HG02642 (cell line): ENCODE measurements at regions not wholly inside any gene's neighbourhood (a gene's known extent, or its start where the extent isn't known, plus 50 kb on each side); places are given as distances from the start of the nearest gene placed in this dataset.
A peak's percentile ranks its signal among the peaks of the same experiment; 100 is the strongest.

Source experiments
- ATAC-seq: cut with Tn5 transposase; IDR thresholded peaks from one replicate; pipeline ENCODE4 v1.9.1; 2021; ENCODE audit warnings: mild to moderate bottlenecking; ENCODE audit not compliant: unreplicated experiment, poor library complexity

DNA sequence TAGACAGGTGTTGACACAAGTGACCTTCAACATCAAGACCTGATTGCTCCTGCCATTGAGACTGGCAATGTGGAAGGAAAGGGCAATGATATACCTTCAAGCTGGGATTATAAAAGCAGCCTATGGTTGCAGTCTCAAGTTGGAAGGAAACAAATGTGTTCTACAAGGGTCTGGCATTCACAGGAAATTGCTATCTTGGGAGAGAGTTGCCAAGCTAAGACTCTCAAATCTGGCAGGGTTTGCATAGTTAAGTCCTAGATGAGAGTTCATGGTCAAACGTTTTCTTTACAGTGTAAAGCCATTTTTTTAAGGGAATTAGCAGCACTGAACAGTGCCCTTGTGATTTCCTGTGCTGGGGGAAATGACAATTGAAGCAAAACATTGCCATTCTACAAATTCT lies 546.9 kb upstream of the CFAP20DC start:
- ATAC-seq, result no peak

DNA sequence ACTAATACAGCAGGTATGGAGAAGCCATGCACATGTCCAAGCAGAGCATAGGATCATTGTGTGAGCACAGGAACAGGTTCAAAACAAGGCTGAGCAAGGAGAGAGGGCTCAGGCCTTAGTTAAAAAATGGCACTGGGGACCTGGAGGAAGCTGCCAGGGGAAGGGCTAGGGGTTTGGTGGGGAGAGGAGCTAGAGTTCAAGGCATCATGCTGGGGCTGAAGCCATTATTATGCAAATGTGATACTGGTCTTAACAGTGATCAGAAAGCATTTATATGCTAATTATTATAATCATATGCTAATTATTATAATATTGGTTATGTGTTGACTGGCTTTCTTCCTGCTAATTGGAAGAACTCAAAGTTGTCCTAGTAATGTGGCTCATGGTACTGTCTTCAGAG lies 546.0 kb upstream of the CFAP20DC start:
- ATAC-seq, result no peak

DNA sequence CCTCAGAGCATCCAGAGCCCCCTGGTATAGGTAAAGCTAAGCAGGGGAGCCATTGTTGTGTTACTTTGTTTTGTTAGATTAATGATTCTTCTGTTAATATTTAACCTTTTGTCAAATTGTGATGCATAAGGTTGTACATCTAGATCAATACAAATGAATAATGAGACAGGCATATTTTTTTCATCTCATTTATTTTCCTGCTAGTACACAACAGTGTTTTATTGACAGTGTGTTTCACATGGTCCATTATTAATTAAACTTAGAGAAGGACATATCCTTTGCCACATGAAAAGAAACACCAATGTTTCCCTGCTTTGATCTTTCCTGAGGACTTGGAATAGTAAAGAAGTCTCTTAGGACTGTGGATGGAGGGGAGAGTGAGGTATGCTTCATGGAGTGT lies 543.6 kb upstream of the CFAP20DC start:
- no peak for ATAC-seq

DNA sequence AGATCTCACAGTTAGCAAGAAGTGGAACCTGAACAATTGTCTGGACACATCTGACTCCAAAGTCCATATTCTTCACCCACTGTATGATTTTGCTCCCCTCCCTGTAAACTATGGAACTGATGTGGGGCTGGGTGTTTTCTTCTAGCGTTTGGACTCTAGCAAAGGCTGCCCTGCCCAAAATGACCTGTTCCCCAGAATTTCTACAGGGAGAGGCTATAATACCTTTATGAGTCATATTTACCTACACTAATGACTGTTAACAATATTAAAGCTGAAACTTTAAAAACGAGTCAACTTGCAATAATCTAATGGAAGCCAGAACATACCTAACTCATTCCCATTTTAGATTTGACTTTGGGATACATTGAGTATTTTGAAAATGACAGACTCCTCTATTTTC lies 531.2 kb upstream of the CFAP20DC start:
- ATAC-seq, result no peak

DNA sequence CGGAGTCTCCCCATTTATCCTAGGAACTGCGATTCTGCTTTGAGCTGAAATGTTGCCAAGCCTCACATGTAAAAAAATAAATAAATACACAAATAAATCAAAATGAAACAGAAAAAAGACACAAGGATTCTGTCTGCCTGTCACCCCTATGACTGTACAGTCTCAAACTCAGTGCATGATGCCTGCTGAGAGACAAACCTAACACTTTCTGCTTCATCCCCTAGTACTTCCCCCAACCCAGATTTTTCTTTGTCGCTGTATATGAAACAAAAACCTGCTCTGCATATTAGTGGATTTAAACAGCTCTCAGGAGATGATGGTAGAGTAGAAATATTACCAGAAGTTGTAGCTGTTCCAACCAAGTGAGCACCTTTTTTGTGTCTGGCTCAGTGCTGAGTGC lies 530.7 kb upstream of the CFAP20DC start:
- no peak for ATAC-seq

DNA sequence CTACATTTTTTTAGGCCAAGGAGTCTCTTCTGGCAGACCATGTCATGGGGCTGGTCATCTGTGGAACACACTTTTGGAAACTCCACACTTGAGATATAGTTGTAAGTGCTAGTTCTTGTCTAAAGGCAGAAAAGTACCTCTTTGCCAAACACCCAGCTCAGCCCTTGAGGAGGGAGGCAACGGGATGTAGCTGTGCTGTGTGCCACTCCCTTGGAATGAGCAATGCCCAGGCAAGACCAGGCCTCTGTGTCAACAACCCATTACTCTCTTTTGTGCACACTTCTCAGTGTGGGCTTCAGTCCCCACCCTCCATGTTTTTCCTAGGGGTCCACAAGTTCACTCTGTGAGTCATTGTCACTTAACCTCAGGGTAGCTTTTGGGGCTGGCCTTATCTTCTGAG lies 528.3 kb upstream of the CFAP20DC start:
- no peak for ATAC-seq

DNA sequence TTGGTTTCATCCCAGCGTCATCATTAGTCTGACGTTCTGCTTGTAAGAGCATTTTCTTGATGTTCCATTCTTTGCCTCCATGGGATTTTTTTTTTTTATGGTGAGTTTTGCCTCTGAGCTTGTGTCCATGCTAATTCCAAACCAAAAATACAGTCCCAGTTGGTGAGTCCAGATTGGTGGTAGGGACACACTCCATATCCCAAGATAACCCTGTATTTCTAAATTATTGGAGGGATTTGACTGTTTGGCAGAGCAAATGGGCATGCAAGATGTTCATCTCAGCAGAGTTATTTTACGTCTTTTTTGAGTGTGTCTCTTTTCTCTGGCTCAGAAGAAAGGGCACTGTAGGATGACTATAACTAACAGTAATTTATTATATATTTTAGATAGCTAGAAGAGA lies 526.8 kb upstream of the CFAP20DC start:
- ATAC-seq, result no peak

DNA sequence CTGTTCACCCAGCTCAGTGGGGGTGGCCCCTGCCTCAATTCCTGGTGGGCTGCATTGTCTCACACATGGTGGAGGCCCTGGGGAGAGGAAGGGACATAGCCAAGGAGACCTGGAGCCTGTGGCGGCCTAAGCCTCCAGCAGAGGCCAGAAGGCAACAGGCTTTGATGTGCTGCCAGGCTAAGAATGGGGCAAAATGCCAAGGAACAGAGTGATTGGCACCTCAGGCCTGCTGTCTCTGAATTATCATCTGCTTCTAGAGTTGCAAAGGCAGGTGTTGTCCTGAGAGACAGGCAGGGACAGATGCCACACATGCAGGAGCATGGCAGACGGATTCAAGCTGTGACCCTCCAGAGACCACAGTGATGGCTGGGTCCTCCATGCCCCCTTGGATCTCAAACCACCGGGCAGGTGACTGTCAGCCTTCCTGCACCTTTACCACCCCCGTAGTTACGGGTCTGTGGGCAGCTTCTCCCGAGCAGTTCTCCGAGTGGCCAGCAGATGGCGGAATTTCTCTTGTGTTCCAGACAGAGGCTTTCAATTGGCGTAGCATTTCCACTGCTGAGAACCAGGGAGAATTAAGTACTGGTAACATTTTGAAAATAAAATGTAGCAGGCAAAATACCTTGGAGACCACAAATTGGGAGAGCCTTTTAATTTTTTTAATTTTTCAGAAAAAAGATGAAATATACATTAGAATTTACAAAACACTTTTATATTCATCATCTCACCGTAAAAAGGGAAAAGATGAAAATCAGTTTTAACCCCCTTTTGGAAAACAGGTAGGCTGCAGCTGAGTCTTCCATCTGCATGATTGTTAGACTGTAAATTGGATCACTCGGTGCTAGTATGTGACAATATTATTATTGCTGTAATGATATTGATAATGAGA lies 525.5 kb upstream of the CFAP20DC start:
- peak; percentile 89 for ATAC-seq

DNA sequence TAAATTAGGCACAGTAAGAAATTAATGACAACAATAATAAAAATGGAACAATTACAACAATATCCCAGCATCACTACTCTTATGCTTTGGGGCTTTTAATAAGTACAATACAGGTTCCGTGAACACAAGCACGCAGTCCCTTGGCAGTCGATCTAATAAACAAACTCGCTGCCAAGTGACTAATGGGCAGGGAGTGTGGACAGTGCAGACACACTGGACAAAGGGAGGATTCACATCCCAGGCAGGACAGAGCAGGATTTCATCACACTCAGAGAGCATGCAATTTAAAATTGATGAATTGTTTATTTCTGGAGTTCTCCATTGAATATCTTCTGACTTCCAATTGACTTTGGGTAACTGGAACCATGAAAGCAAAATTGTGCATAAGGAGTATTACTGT lies 524.1 kb upstream of the CFAP20DC start:
- no peak for ATAC-seq

DNA sequence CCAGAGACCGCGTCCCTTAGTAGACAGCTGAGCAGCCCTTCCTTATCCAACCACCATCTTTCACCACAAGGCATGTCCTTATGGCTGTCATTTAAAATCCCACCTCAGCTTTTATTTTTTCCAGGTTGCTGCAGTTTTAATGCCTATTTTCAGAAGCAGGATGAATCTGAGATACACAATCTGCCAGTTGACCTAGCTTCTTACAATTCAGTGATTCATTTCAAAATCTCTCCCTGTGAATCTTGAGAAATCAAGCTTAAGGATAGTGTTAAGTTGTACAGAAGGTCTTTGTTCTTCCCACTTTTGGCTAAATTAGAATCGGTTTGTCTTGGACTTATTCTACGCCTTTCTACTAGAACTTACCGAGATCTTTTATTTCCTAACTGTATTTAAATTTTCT lies 522.3 kb upstream of the CFAP20DC start:
- no peak for ATAC-seq

DNA sequence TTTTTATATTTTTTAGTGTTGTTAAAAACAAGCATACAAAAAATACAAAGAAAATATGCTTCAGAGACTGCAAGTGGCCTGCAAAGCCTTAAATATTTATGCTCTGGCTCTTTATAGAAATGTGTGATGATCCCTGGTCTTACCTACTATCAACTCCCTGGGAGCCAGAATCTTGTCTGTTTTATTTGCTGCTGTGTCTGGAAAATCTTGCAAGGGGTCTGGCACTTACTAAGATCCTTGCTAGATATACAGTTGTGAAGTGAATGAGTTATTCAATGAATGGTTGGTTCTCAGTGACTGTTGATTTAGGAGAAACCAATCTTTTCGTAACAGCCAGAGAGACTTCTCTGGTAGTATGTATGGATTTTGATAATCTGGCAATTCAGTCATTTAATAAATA lies 521.0 kb upstream of the CFAP20DC start:
- ATAC-seq, result no peak

DNA sequence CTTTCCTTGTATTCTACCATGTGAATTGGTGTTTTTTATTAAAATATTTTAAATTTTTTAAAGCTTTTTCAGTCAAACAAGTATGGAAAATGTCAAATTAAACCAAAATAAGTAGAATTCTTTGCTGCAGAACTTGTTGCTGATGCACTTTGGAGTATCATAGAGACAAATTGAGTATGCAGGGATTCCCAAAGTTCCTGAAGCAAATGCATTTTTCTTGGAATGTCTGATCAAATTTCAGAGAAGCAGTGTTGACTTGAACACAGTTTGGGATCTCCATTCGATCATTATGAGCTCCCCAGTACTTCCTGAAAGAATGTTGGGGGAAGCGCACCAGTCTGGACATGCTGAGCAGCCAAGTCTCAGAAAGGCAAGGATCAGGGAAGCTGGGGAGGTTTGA lies 517.8 kb upstream of the CFAP20DC start:
- ATAC-seq, result no peak

DNA sequence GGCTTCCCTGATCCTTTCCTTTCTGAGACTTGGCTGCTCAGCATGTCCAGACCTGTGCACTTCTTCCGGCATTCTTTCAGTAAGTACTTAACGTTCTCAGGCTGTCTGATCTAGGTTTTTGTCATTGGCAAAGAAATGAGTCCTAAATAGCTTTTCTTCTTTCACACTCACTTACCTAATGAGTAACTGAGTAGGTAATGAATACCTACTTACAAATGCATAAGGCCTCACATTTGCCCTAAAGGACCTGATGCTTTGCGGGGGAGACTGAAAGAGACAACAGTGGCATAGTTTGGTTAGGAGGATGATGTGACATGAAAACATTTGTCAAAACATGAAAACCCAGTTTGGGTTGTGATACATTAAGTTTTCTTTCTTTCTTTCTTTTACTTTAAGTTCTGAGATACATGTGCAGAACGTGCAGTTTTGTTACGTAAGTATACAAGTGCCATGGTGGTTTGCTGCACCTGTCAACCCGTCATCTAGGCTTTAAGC lies 516.7 kb upstream of the CFAP20DC start:
- peak; percentile 98 for ATAC-seq

DNA sequence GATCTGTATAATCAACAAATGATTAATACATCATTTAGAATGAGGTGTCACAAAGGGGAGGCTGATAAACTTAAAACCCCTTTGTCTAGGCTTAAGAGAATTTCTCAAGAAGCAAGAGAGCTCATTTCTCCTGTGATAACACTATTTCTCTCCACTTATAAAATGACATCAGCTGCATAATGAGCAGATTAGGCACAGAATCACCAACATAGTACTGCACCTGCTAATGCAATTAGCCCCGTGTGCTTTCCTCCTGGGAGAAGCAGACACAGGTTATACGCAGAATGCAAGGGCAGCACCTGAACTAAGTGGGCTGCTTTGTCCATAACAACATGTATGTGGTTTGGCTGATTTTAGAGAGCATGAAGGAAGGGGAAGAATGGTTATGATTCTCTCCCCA lies 515.3 kb upstream of the CFAP20DC start:
- ATAC-seq, result no peak

DNA sequence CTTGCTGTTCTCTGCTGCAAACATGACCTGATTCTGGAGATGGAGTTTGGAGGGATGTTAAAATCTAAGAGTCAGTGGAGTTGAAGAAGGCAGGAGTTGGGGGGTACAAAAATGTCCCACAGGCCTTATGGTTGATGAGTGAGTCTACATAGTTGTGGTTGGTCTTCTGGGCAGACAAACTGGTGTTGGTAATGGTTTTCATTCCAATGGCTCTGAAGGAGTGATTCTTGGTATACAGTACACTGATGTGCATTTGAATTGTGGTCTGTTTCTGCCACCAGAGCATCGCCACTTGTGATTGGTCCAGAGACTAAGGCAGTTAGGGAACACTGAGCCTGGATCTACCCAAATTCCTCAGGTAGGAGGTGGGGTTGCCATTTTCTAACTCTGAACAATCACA lies 514.1 kb upstream of the CFAP20DC start:
- ATAC-seq, result no peak

DNA sequence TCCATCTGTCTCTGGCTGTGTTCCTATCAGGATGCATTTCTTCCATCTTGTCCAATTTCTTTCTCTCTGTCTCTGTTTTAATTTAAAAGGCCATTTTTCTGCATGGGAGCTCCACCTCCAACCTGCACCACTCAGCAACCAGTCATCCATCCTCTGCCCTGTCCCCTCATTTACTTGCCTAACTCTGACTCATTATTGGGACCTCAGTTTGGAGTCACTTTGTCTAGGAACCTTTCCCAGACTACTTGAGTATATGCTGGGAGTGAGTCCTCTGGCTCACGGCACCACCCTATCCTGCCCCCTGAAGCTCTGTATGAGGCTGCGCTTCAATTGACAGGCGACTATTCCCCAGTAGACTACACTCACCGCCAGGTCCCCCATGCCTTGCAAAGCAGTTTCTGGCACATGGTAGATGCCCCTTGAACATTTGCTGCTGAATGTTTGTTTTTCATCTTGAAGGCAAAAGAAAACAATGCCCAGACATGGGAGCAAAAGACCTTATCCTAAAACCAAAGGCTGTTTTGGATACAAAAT lies 513.3 kb upstream of the CFAP20DC start:
- no peak for ATAC-seq

DNA sequence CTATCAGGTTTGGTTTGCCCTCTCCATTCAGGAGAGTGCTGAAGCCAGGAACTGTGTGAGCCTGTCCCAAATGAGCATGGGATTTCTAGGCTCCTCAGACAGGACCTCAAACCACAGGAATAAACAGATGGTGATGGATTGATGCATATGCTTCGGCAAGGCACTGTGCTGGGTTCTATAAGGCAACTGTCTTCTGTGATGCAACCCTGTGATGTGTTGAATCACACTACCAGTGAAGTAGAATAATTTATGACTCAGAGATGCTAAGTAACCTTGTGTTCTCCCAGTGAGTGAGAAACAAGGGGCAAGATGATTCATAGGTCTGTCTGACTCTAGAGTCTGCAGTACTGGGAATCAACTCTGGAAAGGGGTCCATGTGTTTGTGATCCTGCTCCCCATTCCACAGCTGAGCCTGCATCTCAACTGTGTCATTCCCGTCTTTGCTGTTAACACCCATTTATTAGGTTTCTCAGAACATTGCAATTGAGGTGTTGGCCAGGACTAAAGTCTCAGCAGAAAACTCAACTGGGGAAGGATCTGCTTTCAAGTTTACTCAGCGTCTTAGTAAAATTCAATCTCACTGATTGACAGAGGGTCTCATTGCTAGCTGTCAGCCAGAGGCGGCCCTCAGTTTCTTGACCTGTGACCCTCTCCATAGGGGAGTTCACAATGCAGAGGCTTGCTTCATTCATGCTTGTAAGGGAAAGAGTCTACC lies 510.1 kb upstream of the CFAP20DC start:
- ATAC-seq, result no peak

DNA sequence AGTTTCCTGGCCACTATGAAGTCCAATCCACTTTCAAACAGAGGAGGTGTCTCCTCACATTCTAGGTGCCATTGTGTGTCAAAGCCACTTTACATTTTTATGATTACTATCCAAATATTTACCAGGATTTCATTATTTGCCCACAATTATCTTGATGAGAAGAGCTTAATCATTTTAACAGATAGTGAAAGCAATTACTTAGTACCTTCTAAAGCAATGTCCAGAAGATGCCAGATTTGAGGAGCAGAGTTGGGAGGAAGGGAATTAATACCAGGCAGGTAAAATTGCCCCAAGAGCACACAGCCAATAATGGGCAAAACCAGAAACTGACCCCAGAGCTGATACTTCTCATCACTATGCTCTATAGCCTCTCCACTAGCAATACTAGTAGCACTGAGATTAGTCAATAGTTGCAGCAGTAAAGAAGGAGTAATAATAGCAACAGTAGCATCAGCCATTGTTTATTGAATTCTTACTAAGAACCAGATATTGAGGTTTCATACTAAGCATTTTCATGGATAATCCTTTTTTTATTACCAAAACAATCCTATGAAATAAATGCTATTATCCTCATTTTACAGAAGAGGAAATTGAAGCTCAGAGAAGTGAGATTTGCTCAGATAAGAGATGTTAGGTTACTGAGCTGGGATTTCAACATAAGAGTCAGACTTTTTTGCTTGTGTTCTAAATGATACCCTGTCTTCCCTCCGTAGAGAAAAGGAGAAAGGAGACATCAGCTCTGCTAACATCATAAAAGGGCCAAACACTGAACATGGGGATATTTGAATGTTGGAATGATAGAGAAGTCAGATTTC lies 509.3 kb upstream of the CFAP20DC start:
- ATAC-seq, result no peak

DNA sequence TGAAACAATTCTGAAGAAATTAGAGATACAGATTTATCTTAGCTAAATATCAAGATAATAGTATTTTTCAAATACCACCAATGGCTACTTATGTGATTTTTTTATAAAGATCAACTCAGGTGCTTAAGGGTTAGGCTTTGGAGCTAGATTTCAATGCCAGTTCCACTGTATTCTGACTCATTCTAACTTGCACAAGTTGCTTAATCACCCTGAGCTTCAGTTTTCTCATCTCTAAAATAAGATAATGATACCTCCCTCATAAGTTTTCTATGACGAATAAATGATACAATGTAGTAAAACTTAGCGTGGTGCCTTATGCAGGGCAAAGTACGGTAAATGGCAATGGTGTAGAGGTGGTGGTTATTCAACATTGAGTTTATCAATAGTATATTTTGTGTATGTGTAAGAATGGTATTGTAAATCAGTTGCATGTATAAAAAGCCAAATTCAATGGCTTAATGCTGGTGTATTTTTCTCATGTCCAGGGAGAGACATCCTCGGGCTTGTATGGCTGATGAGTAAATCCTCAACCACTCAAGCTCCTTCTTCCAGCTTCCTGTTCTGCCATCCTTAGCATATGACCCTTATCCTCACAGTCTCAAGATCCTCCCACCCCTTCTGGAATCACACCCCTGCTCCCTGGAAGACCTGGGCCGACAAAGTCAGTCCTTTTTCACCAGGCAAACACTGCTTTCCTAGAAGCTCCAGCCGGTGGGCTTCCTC lies 505.9 kb upstream of the CFAP20DC start:
- no peak for ATAC-seq

DNA sequence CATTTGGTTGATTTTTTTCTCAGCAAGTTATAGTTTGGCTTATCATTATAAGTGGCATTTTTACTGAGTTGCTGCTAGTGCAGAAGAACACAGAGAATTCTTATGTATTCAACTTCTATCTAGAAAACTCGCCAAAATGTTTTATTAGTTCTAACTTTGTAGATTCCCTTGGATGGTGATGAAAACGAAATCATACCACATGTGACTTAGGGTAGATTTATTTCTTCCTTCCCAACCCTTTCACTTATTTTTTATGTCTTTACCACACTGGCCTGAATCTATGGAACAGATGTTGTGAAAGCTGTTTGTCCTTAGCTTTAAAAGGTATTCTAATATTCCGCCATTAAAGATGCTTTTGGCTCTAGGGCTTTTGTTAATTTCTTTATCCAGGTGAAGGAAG lies 503.3 kb upstream of the CFAP20DC start:
- no peak for ATAC-seq
